WTC11 (cell line): ENCODE measurements at regions not wholly inside any gene's neighbourhood (a gene's known extent, or its start where the extent isn't known, plus 50 kb on each side); places are given as distances from the start of the nearest gene placed in this dataset.

Source experiments
- ATAC-seq: fragments of 200-7000 bp; cut with Tn5 transposase; 2 replicates; pipeline ENCODE4 v1.10.0; 2021; ENCODE audit warnings: mild to moderate bottlenecking, moderate library complexity
- CTCF ChIA-PET: fragments of 300-600 bp; sonication (Branson Sonifier 250); formaldehyde crosslinking; loops from one replicate; lab custom pipeline; 2021; ENCODE audit warnings: antibody characterized with exemption; lab: Charles Lee
- POLR2A ChIA-PET: fragments of 350-600 bp; sonication (Branson Sonifier 250); formaldehyde crosslinking; loops from one replicate; lab custom pipeline; 2021; ENCODE audit warnings: antibody characterized with exemption; lab: Charles Lee
- DNase-seq: peaks from one replicate; pipeline ENCODE4 v3.0.0; 2021; ENCODE audit warnings: low spot score
- H3K27ac Mint-ChIP-seq: 2 replicates; pipeline ENCODE4 v1.8.0; 2021; ENCODE audit warnings: mixed read lengths
- H3K27me3 Mint-ChIP-seq: 2 replicates; pipeline ENCODE4 v1.8.0; 2021; ENCODE audit warnings: low read depth, mild to moderate bottlenecking, moderate library complexity, mixed read lengths
- H3K36me3 Mint-ChIP-seq: 2 replicates; pipeline ENCODE4 v1.8.0; 2021; ENCODE audit warnings: mixed read lengths
- H3K4me1 Mint-ChIP-seq: 2 replicates; pipeline ENCODE4 v1.8.0; 2022; ENCODE audit warnings: mixed read lengths
- H3K4me3 Mint-ChIP-seq: 2 replicates; pipeline ENCODE4 v1.8.0; 2021; ENCODE audit warnings: mild to moderate bottlenecking, moderate library complexity, mixed read lengths
- H3K9me3 Mint-ChIP-seq: 2 replicates; pipeline ENCODE4 v1.8.0; 2021; ENCODE audit warnings: mixed read lengths
- ATF1 ChIP-seq: sonication (generic); formaldehyde crosslinking; IDR thresholded peaks from 2 replicates; pipeline ENCODE4 v1.8.1; 2023; ENCODE audit warnings: mild to moderate bottlenecking, moderate library complexity, missing genetic modification reagents
- ETV6 ChIP-seq: sonication (generic); formaldehyde crosslinking; IDR thresholded peaks from 2 replicates; pipeline ENCODE4 v1.8.1; 2022; ENCODE audit warnings: mild to moderate bottlenecking, missing genetic modification reagents
- GABPB1 ChIP-seq: sonication (generic); formaldehyde crosslinking; IDR thresholded peaks from 2 replicates; pipeline ENCODE4 v1.8.1; 2023; ENCODE audit warnings: mild to moderate bottlenecking, missing genetic modification reagents
- KAT7 ChIP-seq: sonication (generic); formaldehyde crosslinking; IDR thresholded peaks from 2 replicates; pipeline ENCODE4 v1.8.1; 2023; ENCODE audit warnings: missing genetic modification reagents, mild to moderate bottlenecking, borderline replicate concordance
- MYBL2 ChIP-seq: sonication (generic); formaldehyde crosslinking; IDR thresholded peaks from 2 replicates; pipeline ENCODE4 v1.8.1; 2023; ENCODE audit warnings: mild to moderate bottlenecking, moderate library complexity, missing genetic modification reagents
- RELA ChIP-seq: sonication (generic); formaldehyde crosslinking; IDR thresholded peaks from 2 replicates; pipeline ENCODE4 v1.8.1; 2022; ENCODE audit warnings: missing genetic modification reagents, mild to moderate bottlenecking, borderline replicate concordance
- TP53 ChIP-seq: sonication (generic); formaldehyde crosslinking; IDR thresholded peaks from 2 replicates; pipeline ENCODE4 v1.8.1; 2023; ENCODE audit warnings: mild to moderate bottlenecking, missing genetic modification reagents
- ZBTB21 ChIP-seq: sonication (generic); formaldehyde crosslinking; IDR thresholded peaks from 2 replicates; pipeline ENCODE4 v1.8.1; 2023; ENCODE audit warnings: mild to moderate bottlenecking, missing genetic modification reagents, borderline replicate concordance
- ZNF138 ChIP-seq: sonication (generic); formaldehyde crosslinking; conservative IDR thresholded peaks from 2 replicates; pipeline ENCODE4 v1.8.1; 2022; ENCODE audit warnings: mild to moderate bottlenecking, moderate library complexity, missing genetic modification reagents
- ZNF423 ChIP-seq: fragments of 250-450 bp; sonication (Bioruptor Pico); IDR thresholded peaks from 2 replicates; pipeline ENCODE4 v2.1.2; 2022; ENCODE audit warnings: mild to moderate bottlenecking, moderate library complexity
- TF ChIP-seq, protein P1 (sequence below): sonication (generic); formaldehyde crosslinking; IDR thresholded peaks from 2 replicates; pipeline ENCODE4 v1.8.1; 2022; ENCODE audit warnings: low read depth, missing genetic modification reagents, borderline replicate concordance
- TF ChIP-seq, protein P2 (sequence below): fragments of 250-450 bp; sonication (Bioruptor Pico); IDR thresholded peaks from 2 replicates; pipeline ENCODE4 v1.9.0; 2021; ENCODE audit warnings: mild to moderate bottlenecking
- TF ChIP-seq, protein P3 (sequence below): fragments of 250-450 bp; sonication (Bioruptor Pico); IDR thresholded peaks from 2 replicates; pipeline ENCODE4 v2.1.2; 2022; ENCODE audit warnings: mild to moderate bottlenecking, moderate library complexity
- TF ChIP-seq, protein P4 (sequence below): sonication (generic); formaldehyde crosslinking; IDR thresholded peaks from 2 replicates; pipeline ENCODE4 v1.8.1; 2023; ENCODE audit warnings: mild to moderate bottlenecking, missing genetic modification reagents, moderate library complexity
- TF ChIP-seq, protein P5 (sequence below): sonication (generic); formaldehyde crosslinking; conservative IDR thresholded peaks from 2 replicates; pipeline ENCODE4 v1.8.1; 2023; ENCODE audit warnings: mild to moderate bottlenecking, low read depth, missing genetic modification reagents, moderate library complexity
- TF ChIP-seq, protein P6 (sequence below): sonication (generic); formaldehyde crosslinking; IDR thresholded peaks from 2 replicates; pipeline ENCODE4 v1.8.1; 2022; ENCODE audit warnings: mild to moderate bottlenecking, missing genetic modification reagents, moderate library complexity, borderline replicate concordance
- TF ChIP-seq, protein P7 (sequence below): sonication (generic); formaldehyde crosslinking; IDR thresholded peaks from 2 replicates; pipeline ENCODE4 v1.8.0; 2022; ENCODE audit warnings: mild to moderate bottlenecking, missing genetic modification reagents
- TF ChIP-seq, protein P8 (sequence below): sonication (generic); formaldehyde crosslinking; IDR thresholded peaks from 2 replicates; pipeline ENCODE4 v1.8.1; 2023; ENCODE audit warnings: mild to moderate bottlenecking, moderate library complexity, missing genetic modification reagents
- TF ChIP-seq, protein P9 (sequence below): fragments of 250-450 bp; sonication (Bioruptor Pico); IDR thresholded peaks from 2 replicates; pipeline ENCODE4 v1.9.0; 2021; ENCODE audit warnings: moderate library complexity, mild to moderate bottlenecking, inconsistent platforms, borderline replicate concordance

DNA sequence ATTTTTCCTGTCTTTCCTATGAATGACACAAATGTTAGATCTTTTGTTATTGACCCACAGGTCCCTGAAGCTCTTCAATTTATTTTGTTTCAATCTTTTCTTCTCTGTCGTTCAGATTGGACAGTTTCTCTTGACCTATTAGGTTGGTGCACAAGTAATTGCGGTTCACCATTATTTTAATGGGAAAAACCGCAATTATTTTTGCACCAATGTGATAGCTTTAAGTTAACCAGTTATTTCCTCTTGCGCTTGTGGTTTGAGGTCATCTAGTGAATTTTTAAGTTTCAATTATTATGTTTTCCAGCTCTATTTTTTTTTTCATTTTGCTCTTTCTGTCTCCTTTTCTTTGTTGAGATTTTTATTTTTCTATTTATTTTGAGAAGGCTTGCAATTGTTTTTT, 399.2 kb downstream of the INHBA start (continued):
- TF ChIP-seq, protein P1, sequence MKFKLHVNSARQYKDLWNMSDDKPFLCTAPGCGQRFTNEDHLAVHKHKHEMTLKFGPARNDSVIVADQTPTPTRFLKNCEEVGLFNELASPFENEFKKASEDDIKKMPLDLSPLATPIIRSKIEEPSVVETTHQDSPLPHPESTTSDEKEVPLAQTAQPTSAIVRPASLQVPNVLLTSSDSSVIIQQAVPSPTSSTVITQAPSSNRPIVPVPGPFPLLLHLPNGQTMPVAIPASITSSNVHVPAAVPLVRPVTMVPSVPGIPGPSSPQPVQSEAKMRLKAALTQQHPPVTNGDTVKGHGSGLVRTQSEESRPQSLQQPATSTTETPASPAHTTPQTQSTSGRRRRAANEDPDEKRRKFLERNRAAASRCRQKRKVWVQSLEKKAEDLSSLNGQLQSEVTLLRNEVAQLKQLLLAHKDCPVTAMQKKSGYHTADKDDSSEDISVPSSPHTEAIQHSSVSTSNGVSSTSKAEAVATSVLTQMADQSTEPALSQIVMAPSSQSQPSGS: no peak
- TF ChIP-seq, protein P2, sequence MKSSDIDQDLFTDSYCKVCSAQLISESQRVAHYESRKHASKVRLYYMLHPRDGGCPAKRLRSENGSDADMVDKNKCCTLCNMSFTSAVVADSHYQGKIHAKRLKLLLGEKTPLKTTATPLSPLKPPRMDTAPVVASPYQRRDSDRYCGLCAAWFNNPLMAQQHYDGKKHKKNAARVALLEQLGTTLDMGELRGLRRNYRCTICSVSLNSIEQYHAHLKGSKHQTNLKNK (CRISPR knock-in tag): no peak
- TF ChIP-seq, protein P3, sequence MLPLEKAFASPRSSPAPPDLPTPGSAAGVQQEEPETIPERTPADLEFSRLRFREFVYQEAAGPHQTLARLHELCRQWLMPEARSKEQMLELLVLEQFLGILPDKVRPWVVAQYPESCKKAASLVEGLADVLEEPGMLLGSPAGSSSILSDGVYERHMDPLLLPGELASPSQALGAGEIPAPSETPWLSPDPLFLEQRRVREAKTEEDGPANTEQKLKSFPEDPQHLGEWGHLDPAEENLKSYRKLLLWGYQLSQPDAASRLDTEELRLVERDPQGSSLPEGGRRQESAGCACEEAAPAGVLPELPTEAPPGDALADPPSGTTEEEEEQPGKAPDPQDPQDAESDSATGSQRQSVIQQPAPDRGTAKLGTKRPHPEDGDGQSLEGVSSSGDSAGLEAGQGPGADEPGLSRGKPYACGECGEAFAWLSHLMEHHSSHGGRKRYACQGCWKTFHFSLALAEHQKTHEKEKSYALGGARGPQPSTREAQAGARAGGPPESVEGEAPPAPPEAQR: no peak
- no peak for TF ChIP-seq MYBL2 (CRISPR knock-in tag)
- no peak for TF ChIP-seq TP53
- TF ChIP-seq ATF1 (CRISPR knock-in tag): no peak
- TF ChIP-seq ZNF423 (CRISPR knock-in tag): no peak
- TF ChIP-seq, protein P4, sequence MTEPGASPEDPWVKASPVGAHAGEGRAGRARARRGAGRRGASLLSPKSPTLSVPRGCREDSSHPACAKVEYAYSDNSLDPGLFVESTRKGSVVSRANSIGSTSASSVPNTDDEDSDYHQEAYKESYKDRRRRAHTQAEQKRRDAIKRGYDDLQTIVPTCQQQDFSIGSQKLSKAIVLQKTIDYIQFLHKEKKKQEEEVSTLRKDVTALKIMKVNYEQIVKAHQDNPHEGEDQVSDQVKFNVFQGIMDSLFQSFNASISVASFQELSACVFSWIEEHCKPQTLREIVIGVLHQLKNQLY (CRISPR knock-in tag): no peak
- TF ChIP-seq, all 79 proteins: peak for 0

DNA sequence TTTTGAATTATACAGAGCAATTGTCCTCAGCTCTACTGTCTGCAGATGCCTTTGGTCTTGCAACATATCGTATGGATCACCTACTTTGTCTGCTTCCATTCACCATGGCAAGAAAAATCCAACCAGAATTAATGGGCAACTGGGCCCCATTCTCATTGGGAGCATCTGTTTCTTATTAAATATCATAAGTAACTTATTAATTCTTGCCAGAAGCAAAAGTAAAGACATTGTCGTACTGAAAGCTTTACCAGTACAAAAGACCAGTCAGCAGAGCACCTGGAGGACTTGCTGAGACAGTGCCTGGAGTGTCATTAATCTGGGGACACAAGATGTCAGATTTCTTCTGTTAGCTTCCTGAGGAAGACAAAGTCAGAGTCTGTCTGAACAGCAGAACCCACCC, 404.5 kb downstream of the INHBA start:
- Mint-ChIP-seq H3K36me3 (no peaks in the 10 kb centered on the region), H3K27ac (no peak overlapping the region), H3K9me3 (no peaks in the 10 kb centered on the region), H3K27me3 (no peaks in the 10 kb centered on the region), H3K4me3 (no peak overlapping the region), H3K4me1 (no peaks in the 10 kb centered on the region)
- DNase-seq (no peak), ATAC-seq (no peak)
- TF ChIP-seq RELA: no peak
- TF ChIP-seq, protein P5, sequence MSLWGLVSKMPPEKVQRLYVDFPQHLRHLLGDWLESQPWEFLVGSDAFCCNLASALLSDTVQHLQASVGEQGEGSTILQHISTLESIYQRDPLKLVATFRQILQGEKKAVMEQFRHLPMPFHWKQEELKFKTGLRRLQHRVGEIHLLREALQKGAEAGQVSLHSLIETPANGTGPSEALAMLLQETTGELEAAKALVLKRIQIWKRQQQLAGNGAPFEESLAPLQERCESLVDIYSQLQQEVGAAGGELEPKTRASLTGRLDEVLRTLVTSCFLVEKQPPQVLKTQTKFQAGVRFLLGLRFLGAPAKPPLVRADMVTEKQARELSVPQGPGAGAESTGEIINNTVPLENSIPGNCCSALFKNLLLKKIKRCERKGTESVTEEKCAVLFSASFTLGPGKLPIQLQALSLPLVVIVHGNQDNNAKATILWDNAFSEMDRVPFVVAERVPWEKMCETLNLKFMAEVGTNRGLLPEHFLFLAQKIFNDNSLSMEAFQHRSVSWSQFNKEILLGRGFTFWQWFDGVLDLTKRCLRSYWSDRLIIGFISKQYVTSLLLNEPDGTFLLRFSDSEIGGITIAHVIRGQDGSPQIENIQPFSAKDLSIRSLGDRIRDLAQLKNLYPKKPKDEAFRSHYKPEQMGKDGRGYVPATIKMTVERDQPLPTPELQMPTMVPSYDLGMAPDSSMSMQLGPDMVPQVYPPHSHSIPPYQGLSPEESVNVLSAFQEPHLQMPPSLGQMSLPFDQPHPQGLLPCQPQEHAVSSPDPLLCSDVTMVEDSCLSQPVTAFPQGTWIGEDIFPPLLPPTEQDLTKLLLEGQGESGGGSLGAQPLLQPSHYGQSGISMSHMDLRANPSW (CRISPR knock-in tag): no peak
- TF ChIP-seq, protein P6, sequence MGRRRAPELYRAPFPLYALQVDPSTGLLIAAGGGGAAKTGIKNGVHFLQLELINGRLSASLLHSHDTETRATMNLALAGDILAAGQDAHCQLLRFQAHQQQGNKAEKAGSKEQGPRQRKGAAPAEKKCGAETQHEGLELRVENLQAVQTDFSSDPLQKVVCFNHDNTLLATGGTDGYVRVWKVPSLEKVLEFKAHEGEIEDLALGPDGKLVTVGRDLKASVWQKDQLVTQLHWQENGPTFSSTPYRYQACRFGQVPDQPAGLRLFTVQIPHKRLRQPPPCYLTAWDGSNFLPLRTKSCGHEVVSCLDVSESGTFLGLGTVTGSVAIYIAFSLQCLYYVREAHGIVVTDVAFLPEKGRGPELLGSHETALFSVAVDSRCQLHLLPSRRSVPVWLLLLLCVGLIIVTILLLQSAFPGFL (CRISPR knock-in tag): no peak
- TF ChIP-seq, protein P7, sequence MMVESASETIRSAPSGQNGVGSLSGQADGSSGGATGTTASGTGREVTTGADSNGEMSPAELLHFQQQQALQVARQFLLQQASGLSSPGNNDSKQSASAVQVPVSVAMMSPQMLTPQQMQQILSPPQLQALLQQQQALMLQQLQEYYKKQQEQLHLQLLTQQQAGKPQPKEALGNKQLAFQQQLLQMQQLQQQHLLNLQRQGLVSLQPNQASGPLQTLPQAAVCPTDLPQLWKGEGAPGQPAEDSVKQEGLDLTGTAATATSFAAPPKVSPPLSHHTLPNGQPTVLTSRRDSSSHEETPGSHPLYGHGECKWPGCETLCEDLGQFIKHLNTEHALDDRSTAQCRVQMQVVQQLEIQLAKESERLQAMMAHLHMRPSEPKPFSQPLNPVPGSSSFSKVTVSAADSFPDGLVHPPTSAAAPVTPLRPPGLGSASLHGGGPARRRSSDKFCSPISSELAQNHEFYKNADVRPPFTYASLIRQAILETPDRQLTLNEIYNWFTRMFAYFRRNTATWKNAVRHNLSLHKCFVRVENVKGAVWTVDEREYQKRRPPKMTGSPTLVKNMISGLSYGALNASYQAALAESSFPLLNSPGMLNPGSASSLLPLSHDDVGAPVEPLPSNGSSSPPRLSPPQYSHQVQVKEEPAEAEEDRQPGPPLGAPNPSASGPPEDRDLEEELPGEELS: no peak
- no peak for TF ChIP-seq ZNF138 (CRISPR knock-in tag)
- TF ChIP-seq ETV6: no peak
- TF ChIP-seq KAT7: no peak
- TF ChIP-seq, protein P8, sequence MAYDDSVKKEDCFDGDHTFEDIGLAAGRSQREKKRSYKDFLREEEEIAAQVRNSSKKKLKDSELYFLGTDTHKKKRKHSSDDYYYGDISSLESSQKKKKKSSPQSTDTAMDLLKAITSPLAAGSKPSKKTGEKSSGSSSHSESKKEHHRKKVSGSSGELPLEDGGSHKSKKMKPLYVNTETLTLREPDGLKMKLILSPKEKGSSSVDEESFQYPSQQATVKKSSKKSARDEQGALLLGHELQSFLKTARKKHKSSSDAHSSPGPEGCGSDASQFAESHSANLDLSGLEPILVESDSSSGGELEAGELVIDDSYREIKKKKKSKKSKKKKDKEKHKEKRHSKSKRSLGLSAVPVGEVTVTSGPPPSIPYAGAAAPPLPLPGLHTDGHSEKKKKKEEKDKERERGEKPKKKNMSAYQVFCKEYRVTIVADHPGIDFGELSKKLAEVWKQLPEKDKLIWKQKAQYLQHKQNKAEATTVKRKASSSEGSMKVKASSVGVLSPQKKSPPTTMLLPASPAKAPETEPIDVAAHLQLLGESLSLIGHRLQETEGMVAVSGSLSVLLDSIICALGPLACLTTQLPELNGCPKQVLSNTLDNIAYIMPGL: no peak
- TF ChIP-seq ZBTB21: no peak
- TF ChIP-seq, protein P9, sequence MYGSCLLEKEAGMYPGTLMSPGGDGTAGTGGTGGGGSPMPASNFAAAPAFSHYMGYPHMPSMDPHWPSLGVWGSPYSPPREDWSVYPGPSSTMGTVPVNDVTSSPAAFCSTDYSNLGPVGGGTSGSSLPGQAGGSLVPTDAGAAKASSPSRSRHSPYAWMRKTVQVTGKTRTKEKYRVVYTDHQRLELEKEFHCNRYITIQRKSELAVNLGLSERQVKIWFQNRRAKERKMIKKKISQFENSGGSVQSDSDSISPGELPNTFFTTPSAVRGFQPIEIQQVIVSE (CRISPR knock-in tag): no peak
- TF ChIP-seq GABPB1 (CRISPR knock-in tag): no peak
- CTCF ChIA-PET: no interaction called here
- POLR2A ChIA-PET: interaction anchor here (0.7 kb wide), 2 partner anchors 158 to 221 kb away, joined by 3 to 4 read pairs; no protein-coding TSS in a partner anchor
